ENCODE measurements at regions not wholly inside any gene's neighbourhood (a gene's known extent, or its start where the extent isn't known, plus 50 kb on each side); places are given as distances from the start of the nearest gene placed in this dataset.

- TF ChIP-seq CTCF (IDR thresholded peaks at IDR 0.05), result no peak
- H3K9me3 Mint-ChIP-seq (ENCODE audit: low read depth), result no peaks in the 10 kb centered on the region
- DNase-seq (ENCODE audit: low spot score), result no peak
- H3K27me3 Mint-ChIP-seq (ENCODE audit: low read depth), result peaks cover 18% of the 10 kb centered on the region
- H3K4me1 Mint-ChIP-seq (ENCODE audit: low read depth), result no peaks in the 10 kb centered on the region
- no peak overlapping the region for H3K4me3 Mint-ChIP-seq (ENCODE audit: unreplicated experiment)
- H3K36me3 Mint-ChIP-seq (ENCODE audit: low read depth), result no peaks in the 10 kb centered on the region
- H3K27ac Mint-ChIP-seq (ENCODE audit: unreplicated experiment), result no peak overlapping the region
Observed at GRCh38 chr5:86095092-86095491, 522.6 kb upstream of the COX7C start.

- H3K4me1 Mint-ChIP-seq (ENCODE audit: low read depth), result no peaks in the 10 kb centered on the region
- no peak overlapping the region for H3K27ac Mint-ChIP-seq (ENCODE audit: unreplicated experiment)
- peaks cover 15% of the 10 kb centered on the region for H3K27me3 Mint-ChIP-seq (ENCODE audit: low read depth)
- H3K4me3 Mint-ChIP-seq (ENCODE audit: unreplicated experiment), result no peak overlapping the region
- peak; percentile 69 for DNase-seq (ENCODE audit: low spot score)
- no peaks in the 10 kb centered on the region for H3K9me3 Mint-ChIP-seq (ENCODE audit: low read depth)
- TF ChIP-seq CTCF (IDR thresholded peaks at IDR 0.05), result no peak
- H3K36me3 Mint-ChIP-seq (ENCODE audit: low read depth), result no peaks in the 10 kb centered on the region
Observed at GRCh38 chr5:86101966-86102365, 515.8 kb upstream of the COX7C start.

GRCh38 chr5:86108825-86109224 is 508.9 kb upstream of the COX7C start:
- no peaks in the 10 kb centered on the region for H3K4me1 Mint-ChIP-seq (ENCODE audit: low read depth)
- peaks cover 10% of the 10 kb centered on the region for H3K27me3 Mint-ChIP-seq (ENCODE audit: low read depth)
- H3K36me3 Mint-ChIP-seq (ENCODE audit: low read depth), result no peaks in the 10 kb centered on the region
- H3K9me3 Mint-ChIP-seq (ENCODE audit: low read depth), result peaks cover 13% of the 10 kb centered on the region
- no peak for DNase-seq (ENCODE audit: low spot score)
- TF ChIP-seq CTCF (IDR thresholded peaks at IDR 0.05), result no peak
- no peak overlapping the region for H3K4me3 Mint-ChIP-seq (ENCODE audit: unreplicated experiment)
- H3K27ac Mint-ChIP-seq (ENCODE audit: unreplicated experiment), result no peak overlapping the region

GRCh38 chr5:86112249-86112648 is 505.5 kb upstream of the COX7C start:
- Mint-ChIP-seq H3K36me3 (ENCODE audit: low read depth) (no peaks in the 10 kb centered on the region), H3K27me3 (ENCODE audit: low read depth) (peaks cover 10% of the 10 kb centered on the region), H3K4me3 (ENCODE audit: unreplicated experiment) (no peak overlapping the region), H3K27ac (ENCODE audit: unreplicated experiment) (no peak overlapping the region), H3K4me1 (ENCODE audit: low read depth) (no peaks in the 10 kb centered on the region), H3K9me3 (ENCODE audit: low read depth) (peaks cover 13% of the 10 kb centered on the region)
- no peak for DNase-seq (ENCODE audit: low spot score)
- no peak for TF ChIP-seq CTCF (IDR thresholded peaks at IDR 0.05)

- peaks cover 13% of the 10 kb centered on the region for H3K9me3 Mint-ChIP-seq (ENCODE audit: low read depth)
- no peak overlapping the region for H3K27ac Mint-ChIP-seq (ENCODE audit: unreplicated experiment)
- no peaks in the 10 kb centered on the region for H3K36me3 Mint-ChIP-seq (ENCODE audit: low read depth)
- peaks cover 11% of the 10 kb centered on the region for H3K27me3 Mint-ChIP-seq (ENCODE audit: low read depth)
- no peak overlapping the region for H3K4me3 Mint-ChIP-seq (ENCODE audit: unreplicated experiment)
- no peaks in the 10 kb centered on the region for H3K4me1 Mint-ChIP-seq (ENCODE audit: low read depth)
- no peak for DNase-seq (ENCODE audit: low spot score)
- no peak for TF ChIP-seq CTCF (IDR thresholded peaks at IDR 0.05)
Observed at GRCh38 chr5:86115164-86115563, 502.6 kb upstream of the COX7C start.
